GM19043 (cell line): ENCODE measurements at regions not wholly inside any gene's neighbourhood (a gene's known extent, or its start where the extent isn't known, plus 50 kb on each side); places are given as distances from the start of the nearest gene placed in this dataset.

Source experiments
- ATAC-seq: cut with Tn5 transposase; IDR thresholded peaks from one replicate; pipeline ENCODE4 v1.9.1; 2021; ENCODE audit warnings: low read depth; ENCODE audit not compliant: unreplicated experiment

DNA sequence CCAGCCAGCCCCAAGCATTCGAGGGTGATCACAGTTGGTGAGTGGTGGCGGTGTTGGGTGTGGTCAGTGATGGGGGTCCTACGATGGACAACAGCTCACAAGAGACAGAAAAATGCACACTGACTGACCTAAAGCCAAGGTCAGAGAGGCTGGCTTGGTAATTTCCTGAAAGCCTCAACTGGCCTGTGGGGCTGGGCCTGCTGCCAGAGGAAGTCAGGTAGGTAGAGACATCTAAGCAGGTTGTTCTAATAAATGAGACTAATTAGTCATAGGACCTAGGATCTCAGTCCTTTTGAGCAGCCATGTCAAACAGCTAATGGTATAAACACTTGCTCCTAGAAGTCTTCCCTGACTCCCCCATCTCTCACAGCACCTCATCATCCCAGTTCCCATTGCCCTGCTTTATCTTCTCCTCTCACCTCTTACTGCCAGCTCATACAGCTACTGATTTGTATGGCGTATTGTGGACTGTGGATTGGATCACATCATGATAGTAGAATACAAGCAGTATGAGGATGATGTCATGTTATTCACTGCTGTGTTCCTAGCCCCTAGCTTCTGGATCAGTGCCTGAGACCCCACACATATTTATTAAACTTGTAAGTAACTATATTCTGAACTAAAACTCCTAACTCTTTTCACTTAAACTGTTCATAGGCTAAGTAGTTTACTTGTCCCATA is 262.9 kb upstream of the KLHL29 start:
- ATAC-seq = no peak

DNA sequence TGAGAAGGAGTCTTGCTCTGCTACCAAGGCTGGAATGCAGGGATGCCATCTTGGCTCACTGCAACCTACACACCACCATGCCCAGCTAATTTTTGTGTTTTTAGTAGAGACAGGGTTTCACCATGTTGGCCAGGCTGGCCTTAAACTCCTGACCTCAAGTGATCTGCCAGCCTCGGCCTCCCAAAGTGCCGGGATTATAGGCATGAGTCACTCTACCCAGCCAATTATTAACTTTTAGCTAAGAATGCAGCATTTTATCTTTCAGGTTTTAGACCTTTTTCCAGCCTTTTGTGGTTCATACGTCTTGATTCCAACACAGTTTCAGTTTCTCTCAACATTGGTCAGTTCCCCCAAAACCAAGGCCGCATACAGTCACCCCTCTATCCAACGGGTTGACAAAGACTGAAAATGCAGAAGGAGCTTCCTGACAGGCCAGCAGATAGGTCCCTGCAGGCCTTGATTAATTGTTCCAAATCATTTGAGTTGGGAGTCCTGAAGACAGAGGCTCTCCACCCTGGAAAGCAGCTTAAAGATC is 262.2 kb upstream of the KLHL29 start:
- no peak for ATAC-seq

DNA sequence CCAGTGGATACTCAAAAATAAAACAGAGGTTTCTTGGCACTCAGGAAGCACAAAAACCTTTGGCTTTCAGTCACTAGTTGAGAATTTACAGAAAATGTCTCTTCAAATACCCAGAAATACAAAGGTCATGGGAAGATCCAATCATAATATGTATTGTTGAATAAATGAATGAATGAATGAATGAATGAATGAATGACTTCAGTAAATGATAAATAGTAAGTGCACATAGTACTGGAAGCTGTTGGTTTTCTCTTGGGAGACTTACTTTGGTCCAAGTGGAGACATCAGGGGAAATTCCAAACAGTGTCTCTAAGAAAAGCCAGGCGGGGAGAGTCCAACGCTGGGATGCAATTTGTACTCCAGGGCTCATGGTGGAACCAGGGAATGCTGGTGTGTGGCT is 261.3 kb upstream of the KLHL29 start:
- no peak for ATAC-seq

DNA sequence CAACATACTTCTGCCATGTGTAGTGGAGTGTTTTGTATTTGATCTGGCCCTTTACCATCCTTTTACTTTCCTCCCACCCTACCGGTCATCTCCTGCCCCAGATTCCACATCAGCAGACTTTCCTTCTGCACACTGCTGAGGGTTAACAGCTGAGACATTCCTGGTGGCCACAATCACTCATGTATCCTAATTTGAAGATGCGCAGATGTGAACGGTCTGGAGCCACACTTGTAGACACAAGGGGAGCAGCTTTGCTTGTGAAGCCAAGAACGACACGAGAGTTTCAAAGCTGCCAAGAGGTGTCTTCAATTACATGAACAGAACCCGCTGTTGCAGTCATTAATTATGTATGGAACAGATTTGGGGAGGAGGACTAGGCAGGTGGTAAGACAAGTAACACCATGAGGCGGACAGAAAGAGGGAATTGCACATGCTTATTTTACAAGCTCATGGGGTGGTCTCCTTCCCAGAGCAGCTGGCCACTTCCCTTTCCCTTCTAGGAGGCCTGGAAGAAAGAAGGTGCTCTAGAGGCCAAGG is 260.7 kb upstream of the KLHL29 start:
- no peak for ATAC-seq

DNA sequence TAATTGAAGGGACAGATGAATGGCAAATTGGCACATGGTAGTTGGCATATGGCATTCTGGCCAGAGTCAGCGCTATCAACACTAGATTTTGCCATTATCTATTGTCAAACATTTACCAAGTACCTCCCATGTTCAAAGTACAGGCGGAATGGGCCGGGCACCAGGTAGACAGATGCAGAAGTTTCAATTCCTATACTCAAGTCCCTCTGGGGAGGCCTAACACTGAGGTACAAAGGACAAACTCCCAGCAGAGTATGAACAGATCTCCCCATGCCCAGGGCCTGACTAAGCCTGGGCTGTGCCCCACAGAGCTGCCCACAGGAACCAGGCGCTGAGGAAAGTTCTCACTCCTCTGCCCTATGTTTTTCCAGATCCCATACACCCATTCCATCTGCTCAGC is 257.5 kb upstream of the KLHL29 start:
- ATAC-seq = no peak

DNA sequence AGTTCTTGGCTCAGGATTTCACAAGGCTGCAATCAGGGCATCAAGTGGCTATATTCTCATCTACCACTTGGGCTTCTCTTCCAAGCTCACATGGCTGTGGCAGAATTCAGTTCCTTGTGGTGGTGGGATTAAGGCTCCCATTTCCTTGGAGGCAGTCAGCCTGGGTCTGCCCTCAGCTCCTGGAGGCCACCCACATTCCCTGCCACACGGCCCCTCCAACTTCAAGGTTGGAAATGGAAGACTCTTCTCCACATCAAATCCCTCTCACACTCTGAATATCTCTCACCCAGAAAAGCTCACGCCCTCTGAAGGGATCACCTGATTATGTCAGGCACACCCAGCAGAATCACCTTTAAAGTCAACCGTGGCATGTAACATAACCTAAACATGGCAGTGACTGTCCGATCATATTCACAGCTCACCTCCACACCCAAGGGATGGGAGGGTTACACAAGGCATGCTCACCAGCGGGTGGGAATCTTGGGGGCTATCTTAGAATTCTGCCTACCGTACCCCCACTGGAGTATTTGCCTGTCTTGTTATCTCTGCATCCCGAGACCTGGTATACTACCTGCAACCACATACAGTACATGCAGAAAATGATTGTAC is 256.2 kb upstream of the KLHL29 start:
- ATAC-seq = no peak

DNA sequence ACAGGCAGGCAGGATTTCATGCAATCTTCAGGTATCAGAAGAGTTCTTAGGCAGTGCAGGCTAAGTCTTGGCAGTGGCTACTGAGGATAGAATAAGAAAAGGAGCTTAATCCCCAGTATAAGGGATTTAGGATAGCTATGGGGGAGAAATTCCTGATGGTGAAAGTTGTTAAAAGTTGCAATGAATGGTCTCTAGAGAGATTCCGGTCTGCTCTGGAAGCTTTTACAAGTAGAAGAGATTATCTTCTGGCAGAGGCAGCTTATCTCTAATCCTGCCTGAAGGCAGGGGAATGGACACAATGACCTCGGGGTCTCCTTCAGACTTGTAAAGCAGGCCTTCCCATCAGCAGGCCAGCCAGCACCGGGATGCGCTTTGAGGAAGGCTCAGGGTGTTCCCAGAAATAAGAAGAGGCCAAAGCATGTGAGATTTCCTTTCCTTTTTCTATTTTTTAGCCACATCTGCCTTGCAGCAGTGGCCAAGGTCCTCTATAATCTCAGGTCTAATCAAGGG is 253.9 kb upstream of the KLHL29 start:
- no peak for ATAC-seq

DNA sequence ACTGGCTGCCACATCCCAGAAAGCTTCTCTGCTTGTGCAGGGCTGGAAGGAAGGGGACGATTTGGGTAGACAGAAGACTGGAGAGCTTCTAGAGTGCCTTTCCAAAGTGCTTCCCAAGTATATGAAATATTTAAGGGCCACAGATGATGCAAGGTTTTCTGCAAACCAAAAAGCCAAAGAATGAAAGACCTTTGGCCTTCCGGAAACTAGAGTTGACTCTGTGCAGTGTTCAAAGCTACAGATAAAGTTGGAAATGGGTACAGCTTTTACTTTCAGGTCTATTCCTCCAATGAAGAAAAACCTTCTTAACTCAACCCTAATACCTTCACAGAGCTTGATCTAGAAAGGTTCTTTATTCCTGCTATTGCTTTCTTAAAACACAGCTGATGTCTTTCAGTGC is 253.0 kb upstream of the KLHL29 start:
- ATAC-seq = no peak

DNA sequence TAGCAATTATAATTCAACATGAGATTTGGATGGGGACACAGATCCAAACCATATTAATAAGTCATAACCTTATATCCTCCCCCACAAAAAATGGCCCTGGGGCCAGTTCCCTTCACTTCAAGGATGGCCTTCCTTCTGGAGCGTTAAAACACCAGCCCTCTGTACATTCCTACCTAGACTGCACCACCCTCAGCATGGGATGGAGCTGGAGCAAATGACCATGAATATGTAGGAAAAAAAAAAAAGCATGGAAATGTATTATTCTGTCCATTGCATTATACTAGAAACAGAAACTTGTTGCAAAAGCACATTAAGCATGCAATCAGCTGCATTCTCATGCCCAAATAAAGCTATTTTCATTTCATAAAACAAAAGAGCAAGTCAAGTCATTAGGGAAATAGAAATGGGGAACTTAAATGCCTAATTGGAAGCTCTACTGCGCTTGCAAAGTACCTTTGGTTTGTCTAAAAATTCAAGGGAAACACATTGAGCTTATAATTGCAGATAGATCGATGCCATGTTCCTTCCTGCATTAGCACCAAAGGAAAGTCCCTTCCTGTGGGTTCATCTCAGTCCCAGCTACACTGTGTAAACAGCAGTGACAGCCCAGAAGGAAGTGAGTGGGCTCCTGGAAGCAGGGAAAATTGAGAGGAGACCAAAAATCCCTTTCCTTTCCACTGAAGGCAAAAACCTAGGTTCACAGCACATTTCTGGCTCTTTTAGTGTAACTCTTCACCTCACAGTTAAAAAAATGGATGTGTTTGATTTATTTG is 252.0 kb upstream of the KLHL29 start:
- no peak for ATAC-seq

DNA sequence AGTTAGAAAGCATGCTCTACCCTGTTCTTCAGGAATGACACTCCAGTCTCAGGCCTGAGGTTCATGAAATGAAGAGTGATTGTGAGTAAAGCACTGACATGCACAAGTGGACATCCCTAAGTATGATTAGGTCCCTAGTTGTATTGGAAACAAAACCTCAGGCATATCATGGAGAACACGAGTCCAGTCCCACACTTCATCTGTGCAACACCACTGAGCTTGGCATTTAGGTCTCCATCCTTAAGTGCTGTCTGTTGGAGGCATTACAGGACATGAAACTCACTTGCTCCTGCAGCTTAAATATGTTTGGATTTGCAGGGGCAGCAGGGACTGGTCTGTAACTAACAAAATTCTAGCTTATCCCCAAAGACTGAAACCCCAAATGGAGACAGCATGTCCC is 250.3 kb upstream of the KLHL29 start:
- no peak for ATAC-seq

DNA sequence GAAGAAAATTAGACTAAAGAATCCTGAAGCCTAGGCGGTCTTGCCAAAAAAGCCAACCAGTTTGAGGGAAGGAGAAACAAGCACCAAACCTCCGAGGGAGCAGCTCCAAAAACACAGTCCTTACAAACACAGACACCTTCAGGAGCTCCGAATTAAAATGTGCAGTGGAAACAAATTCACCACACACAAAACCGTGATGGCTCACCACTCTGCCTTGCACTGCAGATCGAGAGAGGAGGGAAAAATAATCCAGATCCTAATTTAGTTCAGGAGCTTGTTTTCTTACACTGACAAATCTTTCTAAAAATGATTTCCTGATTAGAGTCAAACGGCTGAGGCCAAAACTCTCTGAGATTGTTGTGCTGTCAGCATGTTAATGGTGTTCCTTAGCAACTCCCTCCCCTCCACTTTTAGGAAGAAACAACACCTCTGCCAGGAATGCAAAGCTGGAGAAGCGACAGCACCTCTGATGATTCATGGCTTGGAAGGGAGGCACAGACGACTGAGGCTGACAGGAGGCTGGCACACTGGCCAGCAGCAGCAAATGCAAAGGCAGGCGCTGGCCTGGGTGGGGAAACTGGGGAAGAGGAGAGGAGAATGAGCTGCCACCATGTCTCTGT is 249.4 kb upstream of the KLHL29 start:
- no peak for ATAC-seq

DNA sequence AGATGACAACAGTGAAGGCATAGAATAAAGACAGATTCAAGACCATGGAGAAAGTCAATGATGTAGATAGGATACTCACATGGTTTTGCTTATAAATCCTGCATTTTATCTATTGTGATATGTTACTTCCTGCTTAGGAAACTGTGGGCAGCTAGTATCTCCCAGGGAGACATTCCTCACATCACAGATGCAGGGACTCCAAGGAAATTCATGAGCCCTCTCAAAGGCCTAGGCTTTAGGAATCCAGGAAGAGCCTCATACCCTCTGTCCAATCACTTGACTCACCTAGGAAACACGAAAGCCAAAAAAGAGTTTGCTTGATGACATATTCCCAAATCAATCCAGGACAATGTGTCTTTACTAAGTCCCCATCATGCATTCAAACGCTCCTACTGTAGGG is 247.8 kb upstream of the KLHL29 start:
- no peak for ATAC-seq

DNA sequence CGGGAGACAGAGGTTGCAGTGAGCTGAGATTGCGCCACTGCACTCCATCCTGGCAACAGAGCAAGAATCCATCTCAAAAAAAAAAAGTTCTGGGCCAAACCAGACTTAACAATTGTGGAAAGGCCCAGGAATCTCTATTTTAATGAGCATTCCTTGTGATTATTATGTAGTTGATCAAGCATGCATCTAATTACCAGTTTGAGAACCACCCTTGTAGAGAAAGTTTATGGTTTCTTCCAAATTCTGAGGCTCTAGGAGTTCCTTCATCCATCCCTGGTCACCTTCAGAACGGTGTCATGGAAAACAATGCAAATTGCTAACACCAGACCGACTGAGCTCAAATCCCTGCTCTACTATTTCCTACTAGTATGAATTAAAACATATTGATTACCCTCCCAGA is 246.3 kb upstream of the KLHL29 start:
- no peak for ATAC-seq

DNA sequence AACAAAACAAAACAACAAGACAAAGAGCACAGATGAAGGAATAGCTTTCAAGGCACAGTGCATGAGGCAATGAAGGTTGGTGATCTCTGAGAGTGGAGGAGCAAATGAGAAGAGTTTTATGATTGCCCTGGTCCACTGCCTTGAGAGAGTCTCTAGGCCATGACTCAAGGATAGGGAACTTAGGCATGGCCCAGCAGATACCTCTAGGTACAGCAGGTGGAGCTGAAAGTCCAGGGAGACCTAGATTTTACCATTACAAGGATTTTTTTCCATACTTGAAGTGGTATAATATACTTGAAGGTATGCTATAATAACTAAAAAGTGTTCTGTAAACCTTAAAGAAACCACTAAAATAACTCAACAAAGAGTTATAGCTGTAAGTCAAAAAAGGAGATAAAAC is 239.5 kb upstream of the KLHL29 start:
- ATAC-seq = no peak

DNA sequence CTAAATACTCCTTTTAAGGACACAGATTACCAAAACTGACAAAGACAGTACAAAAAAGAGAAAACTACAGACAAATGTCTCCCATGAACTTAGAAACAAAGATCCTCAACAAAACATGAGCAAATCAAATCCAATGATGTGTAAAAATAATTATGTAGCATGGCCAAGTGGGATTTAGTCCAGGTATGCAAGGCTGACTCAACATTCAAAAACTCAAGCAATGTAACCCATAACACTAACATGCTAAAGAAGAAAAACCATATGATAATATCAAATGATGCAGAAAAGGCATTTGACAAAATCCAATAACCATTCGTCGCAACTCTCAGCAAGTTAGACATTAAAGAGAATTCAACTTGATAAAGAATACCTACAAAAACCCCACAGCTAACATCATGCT is 239.0 kb upstream of the KLHL29 start:
- no peak for ATAC-seq

DNA sequence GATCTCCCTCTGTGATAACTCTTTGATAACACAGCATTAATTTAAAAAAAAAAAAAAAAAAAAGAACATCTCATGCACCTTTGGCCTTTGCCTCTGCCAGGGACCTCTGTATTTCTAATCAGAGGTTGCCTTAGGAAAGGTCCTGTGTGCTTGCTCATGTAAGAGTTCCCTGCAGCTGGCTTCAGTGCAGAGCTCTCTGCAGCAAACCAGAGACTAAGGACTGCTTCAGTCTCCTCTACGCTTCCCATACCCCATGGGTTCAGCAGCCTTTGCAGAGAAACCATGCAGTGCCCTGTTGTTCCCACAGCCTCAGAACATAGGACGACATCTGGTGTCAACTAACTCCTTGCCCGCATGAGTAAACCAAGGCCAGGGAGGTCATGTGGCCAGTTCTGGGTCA is 236.6 kb upstream of the KLHL29 start:
- ATAC-seq = no peak

DNA sequence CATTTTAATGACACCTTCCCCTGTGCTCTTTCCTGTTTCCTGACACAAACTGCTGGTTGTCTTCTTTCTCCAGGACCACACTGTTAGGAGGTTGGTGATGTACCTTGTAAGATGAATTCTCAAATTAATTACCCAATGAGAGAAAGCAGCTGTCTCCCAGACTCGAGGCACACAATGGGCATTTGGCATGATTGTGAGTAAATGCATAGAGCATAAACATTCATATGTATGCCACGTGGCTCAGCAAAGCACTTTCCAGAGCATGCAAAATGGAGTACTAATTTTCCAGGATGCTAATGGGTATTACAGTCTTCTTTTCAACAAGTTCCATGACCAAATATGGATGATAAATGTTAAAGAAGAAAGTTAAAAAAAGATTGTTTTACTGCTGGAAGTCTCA is 235.2 kb upstream of the KLHL29 start:
- ATAC-seq = no peak

DNA sequence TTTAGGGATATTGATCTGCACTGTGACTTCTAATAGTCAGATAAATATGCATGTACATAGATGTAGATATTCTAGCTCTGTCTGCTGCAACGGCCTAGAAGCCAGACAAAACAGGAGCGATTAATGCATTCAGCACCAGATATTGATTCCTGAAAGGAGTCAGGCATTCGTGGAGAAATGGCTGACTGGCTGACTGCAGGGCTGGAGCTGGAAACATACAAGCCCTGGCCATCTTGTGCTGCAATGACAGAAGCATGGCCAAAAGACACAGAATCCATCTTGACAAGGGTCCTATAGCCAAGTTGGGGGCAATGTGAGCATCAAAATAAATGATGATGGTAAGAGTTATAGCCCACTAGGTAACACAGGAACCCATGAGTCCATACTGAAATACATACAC is 231.5 kb upstream of the KLHL29 start:
- ATAC-seq = no peak

DNA sequence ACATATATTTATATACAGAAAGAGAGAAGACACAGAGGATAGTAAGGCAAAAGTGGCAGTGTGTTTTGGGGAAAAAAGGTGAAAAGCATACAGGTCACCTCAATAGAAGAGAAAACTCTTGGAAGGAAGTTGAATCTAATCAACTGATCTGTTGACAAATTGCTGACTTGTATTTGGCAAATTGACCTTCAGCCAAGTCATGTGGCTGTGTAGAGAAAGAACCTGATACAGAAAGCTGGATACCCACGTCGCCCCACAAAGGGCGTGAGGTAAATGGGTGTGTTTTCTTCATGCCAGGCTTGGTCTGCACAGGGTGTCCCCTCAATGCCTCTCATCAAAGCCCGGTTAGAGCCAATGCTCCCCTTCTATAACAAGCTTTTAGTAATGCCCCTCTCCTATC is 230.0 kb upstream of the KLHL29 start:
- ATAC-seq = no peak

DNA sequence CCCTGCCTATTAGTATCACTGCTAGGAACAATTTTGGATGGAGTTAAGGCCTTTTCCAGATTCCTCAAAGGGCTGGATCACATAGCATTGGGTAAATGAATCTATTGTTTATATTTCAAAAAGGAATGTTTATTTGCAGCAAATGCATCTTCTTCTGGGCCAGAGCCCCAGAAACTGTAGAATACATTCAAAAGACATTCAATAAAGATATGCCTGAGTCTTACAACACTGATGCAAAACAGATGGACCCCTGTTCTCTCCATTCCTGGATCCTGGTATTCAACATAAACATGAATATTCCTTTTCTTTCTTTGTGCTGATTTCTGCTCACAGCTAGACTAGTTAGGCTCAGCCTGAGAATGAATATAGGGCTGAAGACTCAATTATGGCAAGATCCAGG is 227.2 kb upstream of the KLHL29 start:
- no peak for ATAC-seq

DNA sequence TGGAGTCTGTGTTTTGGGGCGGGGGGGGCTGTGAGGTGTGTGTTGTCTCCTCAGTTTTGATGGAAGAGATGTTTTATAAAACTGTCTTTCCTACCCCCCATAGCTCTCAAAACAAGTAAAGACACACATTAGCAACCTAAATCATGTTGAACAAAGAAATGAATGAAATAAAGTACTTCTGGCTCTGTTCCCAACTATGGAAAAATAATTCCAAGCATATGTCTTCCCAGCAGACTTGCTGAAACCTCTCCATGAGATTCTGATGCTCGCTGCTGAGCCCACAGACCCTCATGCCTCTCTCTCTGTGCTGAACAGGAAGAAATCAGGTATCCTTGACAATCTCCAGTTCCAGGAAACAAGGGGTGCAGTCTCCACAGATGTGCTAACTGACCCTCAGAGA is 226.7 kb upstream of the KLHL29 start:
- ATAC-seq = no peak
